GM12892 (cell line): ENCODE measurements at regions not wholly inside any gene's neighbourhood (a gene's known extent, or its start where the extent isn't known, plus 50 kb on each side); places are given as distances from the start of the nearest gene placed in this dataset.

ENCODE experiments used
- POLR2A ChIP-seq: IDR thresholded peaks from 2 replicates; pipeline ENCODE4 v1.6.1; 2011; ENCODE audit warnings: low read depth, low read length, control low read depth
- POLR2AphosphoS5 ChIP-seq: IDR thresholded peaks from 2 replicates; pipeline ENCODE4 v1.6.1; 2011; ENCODE audit warnings: low read depth, low read length, control low read depth

DNA sequence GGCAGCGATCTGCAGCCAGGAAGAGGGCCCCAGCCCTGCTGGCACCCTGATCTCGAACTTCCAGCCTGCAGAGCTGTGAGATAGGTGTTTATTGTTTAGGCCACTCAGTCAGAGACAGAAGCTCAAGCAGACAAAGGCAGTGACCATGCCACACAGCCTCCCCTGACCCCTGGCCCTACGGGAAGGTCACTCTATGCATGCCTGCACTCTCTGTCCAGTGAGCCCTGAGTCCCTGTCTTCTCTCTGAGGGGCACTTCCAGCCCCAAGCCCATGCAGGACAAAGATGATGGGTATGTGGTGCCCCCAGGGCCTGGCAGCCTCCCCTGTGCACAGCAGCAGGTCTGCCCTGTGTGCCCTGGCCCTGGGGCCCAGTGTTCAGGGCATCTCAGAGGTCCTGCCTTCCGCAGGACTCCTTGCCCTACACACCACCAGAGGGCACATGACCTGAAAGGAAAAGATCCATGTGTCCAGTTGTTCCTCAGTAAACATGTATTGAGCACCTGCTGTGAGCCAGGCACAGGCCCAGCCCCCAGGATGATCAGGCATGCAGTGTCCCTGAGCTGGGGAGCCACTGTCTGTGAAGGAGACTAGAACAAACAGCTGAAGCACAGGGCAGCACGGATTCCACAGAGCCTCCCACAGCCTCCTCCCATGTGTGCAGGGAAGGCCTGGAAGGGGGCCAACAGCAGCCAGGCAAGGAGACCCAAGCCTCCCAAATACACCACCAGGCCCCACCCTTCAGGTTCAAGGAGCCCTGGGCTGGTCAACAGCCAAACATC, 109.3 kb downstream of the ATPSCKMT start:
- TF ChIP-seq POLR2A (no peak), POLR2AphosphoS5 (no peak)
